Cardiac fibroblast (primary cell): ENCODE measurements at regions not wholly inside any gene's neighbourhood (a gene's known extent, or its start where the extent isn't known, plus 50 kb on each side); places are given as distances from the start of the nearest gene placed in this dataset.

Experiments used
- DNase-seq, 2 donors: peaks; one replicate each; pipeline versions ENCODE4 v3.0.0 to v3.0.0-alpha.2; 2010; ENCODE audit warnings: low read depth in 2 of 2
- H3K4me3 ChIP-seq, 2 donors: replicated peaks in 1 of 2; 1 replicate in 1 of 2; 2 replicates in 1 of 2; pipeline ENCODE4 v1.5.1; 2011; ENCODE audit warnings: low read depth in 2 of 2, low read length in 2 of 2, mild to moderate bottlenecking in 2 of 2, moderate library complexity in 1 of 2
- TF ChIP-seq, protein P1 (sequence below): IDR thresholded peaks from one replicate; pipeline ENCODE4 v1.5.1; 2011; ENCODE audit warnings: low read depth, mild to moderate bottlenecking, low read length, inconsistent platforms

DNA sequence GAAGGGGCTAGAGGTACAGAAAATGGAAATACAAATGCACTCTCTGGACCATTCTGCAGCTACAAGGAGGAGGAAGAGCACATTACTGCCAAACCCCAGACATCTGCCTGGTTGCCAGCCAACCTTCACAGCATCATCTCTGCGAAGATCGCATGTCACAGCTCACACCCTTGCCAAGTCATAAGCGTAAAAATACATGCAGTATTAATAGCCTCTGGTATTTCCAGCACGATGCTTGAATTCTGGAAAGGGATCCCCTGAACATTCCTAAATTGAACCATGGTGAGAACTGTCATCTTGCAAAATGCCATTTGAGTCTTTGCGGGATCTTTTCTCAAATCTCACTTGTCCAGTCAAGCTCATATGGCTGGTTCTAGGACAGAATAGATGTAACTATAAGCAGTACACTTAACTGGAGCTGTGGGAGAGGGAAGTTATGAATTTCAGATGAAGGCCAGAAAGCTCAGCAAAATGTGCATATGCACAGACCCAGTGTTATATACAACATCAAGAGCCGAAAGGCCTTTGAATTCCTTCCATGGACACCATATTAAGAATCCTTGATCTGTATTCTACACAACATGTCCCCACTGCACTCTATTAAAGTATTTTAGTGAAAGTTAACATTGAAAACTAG lies 211.6 kb downstream of the DUSP6 start:
- TF ChIP-seq, protein P1, sequence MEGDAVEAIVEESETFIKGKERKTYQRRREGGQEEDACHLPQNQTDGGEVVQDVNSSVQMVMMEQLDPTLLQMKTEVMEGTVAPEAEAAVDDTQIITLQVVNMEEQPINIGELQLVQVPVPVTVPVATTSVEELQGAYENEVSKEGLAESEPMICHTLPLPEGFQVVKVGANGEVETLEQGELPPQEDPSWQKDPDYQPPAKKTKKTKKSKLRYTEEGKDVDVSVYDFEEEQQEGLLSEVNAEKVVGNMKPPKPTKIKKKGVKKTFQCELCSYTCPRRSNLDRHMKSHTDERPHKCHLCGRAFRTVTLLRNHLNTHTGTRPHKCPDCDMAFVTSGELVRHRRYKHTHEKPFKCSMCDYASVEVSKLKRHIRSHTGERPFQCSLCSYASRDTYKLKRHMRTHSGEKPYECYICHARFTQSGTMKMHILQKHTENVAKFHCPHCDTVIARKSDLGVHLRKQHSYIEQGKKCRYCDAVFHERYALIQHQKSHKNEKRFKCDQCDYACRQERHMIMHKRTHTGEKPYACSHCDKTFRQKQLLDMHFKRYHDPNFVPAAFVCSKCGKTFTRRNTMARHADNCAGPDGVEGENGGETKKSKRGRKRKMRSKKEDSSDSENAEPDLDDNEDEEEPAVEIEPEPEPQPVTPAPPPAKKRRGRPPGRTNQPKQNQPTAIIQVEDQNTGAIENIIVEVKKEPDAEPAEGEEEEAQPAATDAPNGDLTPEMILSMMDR, result no peak
- H3K4me3 ChIP-seq, result no peak overlapping the region
- peak; percentile 52 to 81 for DNase-seq

DNA sequence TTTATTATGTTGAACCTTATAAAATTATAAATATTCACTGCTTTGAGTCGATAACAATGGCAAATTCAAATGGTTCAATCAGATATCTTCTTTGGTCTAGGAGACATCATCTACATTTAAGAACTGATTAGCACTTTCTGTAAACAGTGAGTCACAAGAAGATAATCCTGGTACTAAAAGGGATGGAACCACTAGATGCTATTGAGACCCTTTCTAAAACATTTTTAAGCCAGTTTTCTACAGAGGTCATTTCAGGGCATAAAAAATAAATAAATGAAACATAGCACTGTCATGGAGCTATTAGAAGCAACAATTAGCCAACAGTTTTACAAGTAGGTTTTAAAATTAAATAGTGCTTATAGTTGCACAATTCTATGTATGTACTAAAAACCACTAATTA lies 212.2 kb downstream of the DUSP6 start:
- no peak overlapping the region for H3K4me3 ChIP-seq
- no peak for DNase-seq
- TF ChIP-seq, protein P1, result no peak

DNA sequence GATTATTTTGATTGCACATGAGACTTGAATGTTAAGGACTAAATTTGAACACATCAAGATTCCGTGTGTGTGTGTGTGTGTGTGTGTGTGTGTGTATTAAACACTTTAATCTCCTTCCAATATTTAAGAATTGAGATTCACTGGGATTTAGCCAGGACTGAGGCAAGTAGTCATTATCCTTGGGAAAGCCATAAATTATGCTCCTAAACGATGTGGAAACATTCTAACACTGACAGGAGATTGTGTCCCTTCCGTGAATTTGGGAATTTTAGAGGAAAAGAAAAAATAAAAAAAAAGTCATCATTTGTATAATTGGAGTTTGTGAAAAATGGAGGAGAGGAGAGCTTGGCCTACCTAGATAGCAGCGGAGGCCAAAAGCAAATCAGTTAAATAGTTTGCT lies 212.9 kb downstream of the DUSP6 start:
- no peak overlapping the region for H3K4me3 ChIP-seq
- DNase-seq, result no peak
- TF ChIP-seq, protein P1, result no peak

DNA sequence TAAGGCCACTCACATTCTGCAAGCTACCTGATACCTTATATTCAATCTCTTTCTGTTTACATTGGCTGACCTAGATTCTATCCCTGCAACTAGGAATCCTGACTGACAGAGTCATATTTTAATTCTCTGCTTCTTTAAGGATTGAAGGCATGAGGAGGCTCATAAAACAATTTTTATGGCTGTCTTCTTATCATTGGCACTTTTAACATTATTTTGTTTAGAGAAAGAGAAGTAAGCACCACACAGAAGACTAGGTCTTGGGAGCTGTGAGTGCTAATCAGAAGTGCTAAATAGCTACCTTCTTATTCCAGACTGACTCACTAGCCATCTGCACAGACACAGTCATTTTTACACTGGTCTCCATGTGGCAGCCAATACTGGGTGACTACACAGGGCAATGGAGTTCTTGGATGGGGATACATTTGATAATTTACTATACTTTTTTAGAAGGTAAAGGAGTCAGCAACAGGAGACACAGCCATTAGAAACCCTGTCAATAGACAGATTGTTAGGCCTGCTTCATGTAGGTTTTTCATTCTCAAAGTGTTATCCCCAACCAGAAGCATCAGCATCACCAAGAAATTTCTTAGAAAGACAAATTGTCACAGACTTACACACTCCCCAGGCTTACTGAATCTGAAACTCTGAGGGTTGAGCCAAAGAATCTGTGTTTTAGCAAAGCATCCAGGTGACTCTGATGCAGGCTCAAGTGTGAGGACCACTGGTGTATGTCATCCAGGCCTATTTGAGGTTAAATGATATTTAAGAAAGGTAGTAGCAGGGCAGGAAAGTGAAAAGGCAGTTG lies 214.1 kb downstream of the DUSP6 start:
- TF ChIP-seq, protein P1, result no peak
- H3K4me3 ChIP-seq, result no peak overlapping the region
- DNase-seq, result peak in 1 of 2 donors; percentile 40

DNA sequence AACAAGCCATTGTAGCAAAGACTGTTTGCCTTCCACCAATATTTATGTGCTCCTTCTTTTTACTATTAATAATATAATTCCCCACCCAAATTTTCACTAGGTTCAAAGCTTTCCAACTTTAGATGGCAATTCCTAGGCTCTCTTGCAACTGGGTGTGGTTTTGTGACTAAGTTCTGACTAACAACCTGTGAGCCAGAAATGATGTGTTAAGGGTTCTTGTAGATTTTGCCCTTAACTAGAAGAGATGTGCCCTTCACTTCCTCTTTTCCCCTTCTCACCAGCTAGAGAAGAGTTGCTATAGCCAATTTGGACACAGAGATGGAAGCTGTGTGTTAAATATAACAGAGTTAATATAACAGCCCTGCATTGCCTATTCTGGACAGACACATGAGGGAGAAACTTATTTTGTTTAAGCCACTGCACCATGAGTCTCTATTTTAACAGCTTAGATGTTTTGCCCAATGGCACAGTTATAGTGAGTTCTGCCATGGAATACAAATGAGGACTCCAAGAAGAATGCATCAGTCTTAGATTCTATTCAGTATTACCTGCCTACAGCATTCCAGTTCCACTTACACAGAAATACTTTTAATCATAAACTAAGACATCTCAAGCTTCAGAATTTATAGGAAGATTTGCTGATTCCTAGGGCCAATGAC lies 216.2 kb downstream of the DUSP6 start:
- DNase-seq, result peak in 1 of 2 donors; percentile 77
- TF ChIP-seq, protein P1, result no peak

DNA sequence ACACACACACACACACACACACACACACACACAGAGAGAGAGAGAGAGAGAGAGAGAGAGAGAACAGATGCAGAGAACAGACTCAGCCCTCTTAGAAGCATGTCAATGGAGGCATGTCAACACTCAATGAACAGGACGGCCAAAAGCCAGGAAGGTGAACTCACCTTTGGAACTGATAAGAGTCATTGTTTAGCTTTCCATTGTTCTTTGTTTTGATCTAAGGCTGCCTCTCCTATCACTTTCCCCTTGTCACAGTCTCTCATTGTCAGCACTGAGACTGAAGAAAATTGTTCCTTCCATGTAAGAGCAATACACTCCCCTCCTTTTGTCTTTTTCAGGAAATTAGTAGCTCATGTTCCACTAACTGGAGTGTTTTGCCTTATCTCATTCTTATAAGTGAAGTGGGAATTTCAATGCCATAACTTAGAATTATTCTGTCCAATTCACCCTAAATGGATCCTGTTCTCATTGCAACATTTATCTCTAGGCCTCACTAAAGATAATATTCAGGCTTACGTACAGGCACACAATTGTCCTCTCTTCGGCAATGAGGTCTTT lies 218.0 kb downstream of the DUSP6 start:
- TF ChIP-seq, protein P1, result no peak
- peak in 1 of 2 donors; percentile 66 for DNase-seq
- no peak overlapping the region for H3K4me3 ChIP-seq

More for the DNA sequence above, 216.2 kb downstream of the DUSP6 start:
- no peak overlapping the region for H3K4me3 ChIP-seq
